Inflammatory macrophage (primary cell): ENCODE measurements at regions not wholly inside any gene's neighbourhood (a gene's known extent, or its start where the extent isn't known, plus 50 kb on each side); places are given as distances from the start of the nearest gene placed in this dataset.
"Not testable (repeated sequence)": the region's sequence is repeated elsewhere in the genome, so short reads cannot be mapped to it uniquely, and the experiment has no call there.

Source experiments
- DNase-seq, 2 donors: peaks; one replicate each; pipeline ENCODE4 v3.0.0-alpha.2; 2020 to 2022

DNA sequence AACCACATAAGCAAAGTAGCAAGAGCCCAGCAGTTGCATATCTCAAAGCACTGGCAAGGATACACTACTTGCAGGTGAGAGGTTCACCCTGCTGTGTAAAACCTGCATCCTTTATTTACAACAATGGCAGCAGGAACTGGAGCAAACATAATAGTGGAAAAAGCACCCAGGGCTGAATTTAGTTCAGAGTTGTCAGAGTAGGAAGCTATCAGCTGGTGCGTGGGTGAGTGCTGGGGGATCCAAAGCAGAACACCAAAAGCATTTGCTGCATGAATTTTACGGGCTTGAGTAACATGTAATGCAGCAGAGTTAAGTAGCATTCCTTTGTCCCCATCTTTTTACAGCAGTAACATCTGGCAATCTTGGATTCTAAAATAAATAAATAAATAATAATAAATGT lies 73.5 kb upstream of the SRD5A2 start:
- peak in 1 of 2 donors; percentile 5 for DNase-seq

DNA sequence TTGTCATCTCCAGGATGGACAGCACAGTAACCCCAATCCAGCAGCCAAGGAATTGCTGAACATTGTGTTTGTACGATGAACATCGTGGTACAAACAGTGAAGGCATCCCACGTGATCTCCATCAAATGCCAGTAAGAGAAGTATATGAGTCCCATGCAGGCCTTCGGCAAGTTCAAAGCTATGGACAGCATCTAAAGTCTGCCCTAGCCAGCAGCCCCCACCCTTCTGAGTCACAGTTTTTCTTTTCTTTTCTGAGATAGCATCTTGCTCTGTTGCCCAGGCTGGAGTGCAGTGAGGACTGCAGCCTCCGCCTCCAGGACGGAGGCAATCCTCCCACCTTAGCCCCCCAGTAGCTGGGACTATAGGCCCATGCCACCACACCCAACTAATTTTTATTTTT lies 71.0 kb upstream of the SRD5A2 start:
- no peak for DNase-seq

DNA sequence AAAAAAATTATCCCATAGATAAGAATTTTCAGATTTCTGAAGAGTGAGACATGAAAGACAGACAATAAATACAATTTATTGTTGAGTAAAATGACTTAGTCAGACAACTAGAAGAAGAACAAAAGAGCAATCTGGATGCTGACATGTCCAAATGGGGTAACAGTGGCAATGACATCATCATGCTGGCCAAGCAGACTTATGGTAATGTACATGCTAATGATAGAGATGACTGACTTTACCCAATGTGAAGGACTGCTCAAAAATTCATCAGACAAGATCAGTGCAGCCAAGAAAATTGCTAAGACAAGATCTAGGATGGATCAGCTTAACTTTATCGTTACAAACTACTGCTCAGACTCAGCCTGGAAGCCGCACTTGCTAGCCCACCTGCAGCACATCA lies 70.5 kb upstream of the SRD5A2 start:
- no peak for DNase-seq

DNA sequence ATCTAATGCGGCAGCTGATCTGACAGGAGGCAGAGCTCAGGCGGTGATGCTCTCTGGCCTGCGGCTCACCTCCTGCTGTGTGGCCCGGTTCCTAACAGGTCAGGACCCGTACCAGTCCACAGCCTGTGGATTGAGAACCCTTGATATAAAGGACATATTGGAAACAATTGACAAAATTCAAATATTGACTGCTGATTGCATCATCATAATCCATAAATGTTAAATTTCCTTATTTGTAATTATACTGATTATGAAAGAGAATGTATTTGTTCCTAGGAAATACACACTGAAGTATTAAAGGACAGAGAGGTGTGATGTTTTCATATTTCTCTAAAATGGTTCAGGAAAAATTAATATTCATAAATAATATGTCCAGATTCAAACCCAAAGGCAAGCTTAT lies 63.8 kb upstream of the SRD5A2 start:
- DNase-seq: no peak

- DNase-seq: no peak
Measured at GRCh38 chr2:31642707-31643106, 62.0 kb upstream of the SRD5A2 start.

- not testable (repeated sequence) for DNase-seq
Measured at GRCh38 chr2:31632201-31632600, 51.5 kb upstream of the SRD5A2 start.
